ENCODE measurements at regions not wholly inside any gene's neighbourhood (a gene's known extent, or its start where the extent isn't known, plus 50 kb on each side); places are given as distances from the start of the nearest gene placed in this dataset.

- TF ChIP-seq, protein P1, sequence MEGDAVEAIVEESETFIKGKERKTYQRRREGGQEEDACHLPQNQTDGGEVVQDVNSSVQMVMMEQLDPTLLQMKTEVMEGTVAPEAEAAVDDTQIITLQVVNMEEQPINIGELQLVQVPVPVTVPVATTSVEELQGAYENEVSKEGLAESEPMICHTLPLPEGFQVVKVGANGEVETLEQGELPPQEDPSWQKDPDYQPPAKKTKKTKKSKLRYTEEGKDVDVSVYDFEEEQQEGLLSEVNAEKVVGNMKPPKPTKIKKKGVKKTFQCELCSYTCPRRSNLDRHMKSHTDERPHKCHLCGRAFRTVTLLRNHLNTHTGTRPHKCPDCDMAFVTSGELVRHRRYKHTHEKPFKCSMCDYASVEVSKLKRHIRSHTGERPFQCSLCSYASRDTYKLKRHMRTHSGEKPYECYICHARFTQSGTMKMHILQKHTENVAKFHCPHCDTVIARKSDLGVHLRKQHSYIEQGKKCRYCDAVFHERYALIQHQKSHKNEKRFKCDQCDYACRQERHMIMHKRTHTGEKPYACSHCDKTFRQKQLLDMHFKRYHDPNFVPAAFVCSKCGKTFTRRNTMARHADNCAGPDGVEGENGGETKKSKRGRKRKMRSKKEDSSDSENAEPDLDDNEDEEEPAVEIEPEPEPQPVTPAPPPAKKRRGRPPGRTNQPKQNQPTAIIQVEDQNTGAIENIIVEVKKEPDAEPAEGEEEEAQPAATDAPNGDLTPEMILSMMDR (IDR thresholded peaks at IDR 0.05), result no peak
- no peak for TF ChIP-seq POLR2A (IDR thresholded peaks at IDR 0.05)
- Histone ChIP-seq H3K4me3 (no peak overlapping the region), H3K4me1 (no peaks in the 10 kb centered on the region), H3K9me3 (no peaks in the 10 kb centered on the region), H3K27ac (no peak overlapping the region), H3K27me3 (no peaks in the 10 kb centered on the region), H3K36me3 (no peaks in the 10 kb centered on the region)
- no peak for DNase-seq
Measured at GRCh38 chr1:195569934-195570333, 1038.3 kb downstream of the KCNT2 start.

- Histone ChIP-seq H3K4me3 (no peak overlapping the region), H3K27me3 (no peaks in the 10 kb centered on the region), H3K36me3 (no peaks in the 10 kb centered on the region), H3K9me3 (no peaks in the 10 kb centered on the region), H3K27ac (no peak overlapping the region), H3K4me1 (no peaks in the 10 kb centered on the region)
- no peak for DNase-seq
- no peak for TF ChIP-seq POLR2A (IDR thresholded peaks at IDR 0.05)
- TF ChIP-seq, protein P1 (IDR thresholded peaks at IDR 0.05), result no peak
Measured at GRCh38 chr1:195568389-195568788, 1039.9 kb downstream of the KCNT2 start.

DNA sequence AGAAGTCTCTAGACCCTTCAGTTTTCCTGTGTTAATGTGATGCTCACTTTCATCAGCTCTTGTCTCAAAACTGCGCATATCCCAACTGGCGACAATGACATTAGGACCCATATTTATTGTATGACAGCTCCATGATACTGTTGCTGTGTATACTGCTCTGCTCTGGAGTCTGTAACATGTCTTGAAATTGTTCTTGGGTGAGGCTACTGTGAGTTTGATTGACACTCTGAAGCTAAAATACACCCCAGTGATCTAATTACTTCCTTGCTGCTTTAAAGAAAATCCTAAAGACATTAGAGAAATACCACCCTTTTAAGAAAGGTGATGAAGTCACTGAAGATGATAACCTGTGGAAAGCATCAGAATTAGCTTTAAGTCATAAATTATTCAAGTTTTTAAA is 1046.2 kb downstream of the KCNT2 start:
- TF ChIP-seq, protein P1 (IDR thresholded peaks at IDR 0.05), result no peak
- no peak for TF ChIP-seq POLR2A (IDR thresholded peaks at IDR 0.05)

GRCh38 chr1:195550071-195550862 is 1058.0 kb downstream of the KCNT2 start:
- H3K4me3 ChIP-seq, result no peak overlapping the region
- no peaks in the 10 kb centered on the region for H3K27me3 ChIP-seq
- no peak overlapping the region for H3K27ac ChIP-seq
- H3K9me3 ChIP-seq, result no peaks in the 10 kb centered on the region
- DNase-seq, result no peak
- no peaks in the 10 kb centered on the region for H3K4me1 ChIP-seq
- no peak for TF ChIP-seq POLR2A (IDR thresholded peaks at IDR 0.05)
- TF ChIP-seq, protein P1 (IDR thresholded peaks at IDR 0.05), result no peak
- H3K36me3 ChIP-seq, result no peaks in the 10 kb centered on the region

More for the DNA sequence above, 1046.2 kb downstream of the KCNT2 start:
- Histone ChIP-seq H3K36me3 (no peaks in the 10 kb centered on the region), H3K4me1 (no peaks in the 10 kb centered on the region), H3K9me3 (no peaks in the 10 kb centered on the region), H3K27ac (no peak overlapping the region), H3K27me3 (no peaks in the 10 kb centered on the region), H3K4me3 (no peak overlapping the region)
- no peak for DNase-seq

- no peaks in the 10 kb centered on the region for H3K36me3 ChIP-seq
- H3K27me3 ChIP-seq, result no peaks in the 10 kb centered on the region
- no peak overlapping the region for H3K27ac ChIP-seq
- no peak overlapping the region for H3K4me3 ChIP-seq
- no peak for DNase-seq
- no peaks in the 10 kb centered on the region for H3K4me1 ChIP-seq
- TF ChIP-seq POLR2A (IDR thresholded peaks at IDR 0.05), result no peak
- TF ChIP-seq, protein P1 (IDR thresholded peaks at IDR 0.05), result no peak
- no peaks in the 10 kb centered on the region for H3K9me3 ChIP-seq
Measured at GRCh38 chr1:195530961-195531360, 1077.3 kb downstream of the KCNT2 start.
